H1 (cell line): ENCODE measurements at regions not wholly inside any gene's neighbourhood (a gene's known extent, or its start where the extent isn't known, plus 50 kb on each side); places are given as distances from the start of the nearest gene placed in this dataset.

ENCODE experiments used
- EP300 ChIP-seq, 2 experiments: IDR thresholded peaks; 1 replicate in 1 of 2; 2 replicates in 1 of 2; pipeline ENCODE4 v1.6.1; 2011 to 2012; ENCODE audit warnings: low read depth in 2 of 2, low read length in 2 of 2, mild to moderate bottlenecking in 2 of 2, borderline replicate concordance in 1 of 2, inconsistent platforms in 1 of 2, moderate library complexity in 1 of 2
- NANOG ChIP-seq: IDR thresholded peaks from 2 replicates; pipeline ENCODE4 v1.6.1; 2011; ENCODE audit warnings: low read length, low read depth, mild to moderate bottlenecking, inconsistent platforms; ENCODE audit not compliant: insufficient read depth, poor library complexity, severe bottlenecking
- SP1 ChIP-seq: IDR thresholded peaks from 2 replicates; pipeline ENCODE4 v1.6.1; 2011; ENCODE audit warnings: low read depth, low read length
- TF ChIP-seq, protein P1 (sequence below): fragments of 300-600 bp; sonication (generic); IDR thresholded peaks from 2 replicates; pipeline ENCODE4 v1.7.1; 2012; ENCODE audit warnings: low read length, moderate library complexity, mild to moderate bottlenecking, inconsistent platforms; ENCODE audit not compliant: insufficient replicate concordance

DNA sequence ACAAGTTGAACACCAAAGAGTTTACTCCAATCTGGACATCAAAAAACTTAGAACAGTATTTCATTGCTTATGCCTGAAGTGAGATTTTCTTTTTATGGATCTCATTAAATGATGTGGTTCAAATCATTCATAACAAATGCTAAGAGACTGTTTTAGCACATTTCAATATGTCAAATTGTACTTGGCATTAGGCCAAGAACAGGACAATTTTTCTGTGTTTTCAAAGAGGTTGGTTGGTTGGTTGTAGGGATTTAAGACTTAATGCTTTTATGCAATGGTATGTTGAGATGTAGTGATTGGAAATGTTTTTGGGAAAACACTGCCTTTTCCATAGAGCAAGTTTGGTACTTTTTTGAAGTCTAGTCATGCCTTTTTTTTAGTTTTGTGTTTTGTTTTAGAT lies 510.4 kb downstream of the ZNF674 start (continued):
- TF ChIP-seq, protein P1, sequence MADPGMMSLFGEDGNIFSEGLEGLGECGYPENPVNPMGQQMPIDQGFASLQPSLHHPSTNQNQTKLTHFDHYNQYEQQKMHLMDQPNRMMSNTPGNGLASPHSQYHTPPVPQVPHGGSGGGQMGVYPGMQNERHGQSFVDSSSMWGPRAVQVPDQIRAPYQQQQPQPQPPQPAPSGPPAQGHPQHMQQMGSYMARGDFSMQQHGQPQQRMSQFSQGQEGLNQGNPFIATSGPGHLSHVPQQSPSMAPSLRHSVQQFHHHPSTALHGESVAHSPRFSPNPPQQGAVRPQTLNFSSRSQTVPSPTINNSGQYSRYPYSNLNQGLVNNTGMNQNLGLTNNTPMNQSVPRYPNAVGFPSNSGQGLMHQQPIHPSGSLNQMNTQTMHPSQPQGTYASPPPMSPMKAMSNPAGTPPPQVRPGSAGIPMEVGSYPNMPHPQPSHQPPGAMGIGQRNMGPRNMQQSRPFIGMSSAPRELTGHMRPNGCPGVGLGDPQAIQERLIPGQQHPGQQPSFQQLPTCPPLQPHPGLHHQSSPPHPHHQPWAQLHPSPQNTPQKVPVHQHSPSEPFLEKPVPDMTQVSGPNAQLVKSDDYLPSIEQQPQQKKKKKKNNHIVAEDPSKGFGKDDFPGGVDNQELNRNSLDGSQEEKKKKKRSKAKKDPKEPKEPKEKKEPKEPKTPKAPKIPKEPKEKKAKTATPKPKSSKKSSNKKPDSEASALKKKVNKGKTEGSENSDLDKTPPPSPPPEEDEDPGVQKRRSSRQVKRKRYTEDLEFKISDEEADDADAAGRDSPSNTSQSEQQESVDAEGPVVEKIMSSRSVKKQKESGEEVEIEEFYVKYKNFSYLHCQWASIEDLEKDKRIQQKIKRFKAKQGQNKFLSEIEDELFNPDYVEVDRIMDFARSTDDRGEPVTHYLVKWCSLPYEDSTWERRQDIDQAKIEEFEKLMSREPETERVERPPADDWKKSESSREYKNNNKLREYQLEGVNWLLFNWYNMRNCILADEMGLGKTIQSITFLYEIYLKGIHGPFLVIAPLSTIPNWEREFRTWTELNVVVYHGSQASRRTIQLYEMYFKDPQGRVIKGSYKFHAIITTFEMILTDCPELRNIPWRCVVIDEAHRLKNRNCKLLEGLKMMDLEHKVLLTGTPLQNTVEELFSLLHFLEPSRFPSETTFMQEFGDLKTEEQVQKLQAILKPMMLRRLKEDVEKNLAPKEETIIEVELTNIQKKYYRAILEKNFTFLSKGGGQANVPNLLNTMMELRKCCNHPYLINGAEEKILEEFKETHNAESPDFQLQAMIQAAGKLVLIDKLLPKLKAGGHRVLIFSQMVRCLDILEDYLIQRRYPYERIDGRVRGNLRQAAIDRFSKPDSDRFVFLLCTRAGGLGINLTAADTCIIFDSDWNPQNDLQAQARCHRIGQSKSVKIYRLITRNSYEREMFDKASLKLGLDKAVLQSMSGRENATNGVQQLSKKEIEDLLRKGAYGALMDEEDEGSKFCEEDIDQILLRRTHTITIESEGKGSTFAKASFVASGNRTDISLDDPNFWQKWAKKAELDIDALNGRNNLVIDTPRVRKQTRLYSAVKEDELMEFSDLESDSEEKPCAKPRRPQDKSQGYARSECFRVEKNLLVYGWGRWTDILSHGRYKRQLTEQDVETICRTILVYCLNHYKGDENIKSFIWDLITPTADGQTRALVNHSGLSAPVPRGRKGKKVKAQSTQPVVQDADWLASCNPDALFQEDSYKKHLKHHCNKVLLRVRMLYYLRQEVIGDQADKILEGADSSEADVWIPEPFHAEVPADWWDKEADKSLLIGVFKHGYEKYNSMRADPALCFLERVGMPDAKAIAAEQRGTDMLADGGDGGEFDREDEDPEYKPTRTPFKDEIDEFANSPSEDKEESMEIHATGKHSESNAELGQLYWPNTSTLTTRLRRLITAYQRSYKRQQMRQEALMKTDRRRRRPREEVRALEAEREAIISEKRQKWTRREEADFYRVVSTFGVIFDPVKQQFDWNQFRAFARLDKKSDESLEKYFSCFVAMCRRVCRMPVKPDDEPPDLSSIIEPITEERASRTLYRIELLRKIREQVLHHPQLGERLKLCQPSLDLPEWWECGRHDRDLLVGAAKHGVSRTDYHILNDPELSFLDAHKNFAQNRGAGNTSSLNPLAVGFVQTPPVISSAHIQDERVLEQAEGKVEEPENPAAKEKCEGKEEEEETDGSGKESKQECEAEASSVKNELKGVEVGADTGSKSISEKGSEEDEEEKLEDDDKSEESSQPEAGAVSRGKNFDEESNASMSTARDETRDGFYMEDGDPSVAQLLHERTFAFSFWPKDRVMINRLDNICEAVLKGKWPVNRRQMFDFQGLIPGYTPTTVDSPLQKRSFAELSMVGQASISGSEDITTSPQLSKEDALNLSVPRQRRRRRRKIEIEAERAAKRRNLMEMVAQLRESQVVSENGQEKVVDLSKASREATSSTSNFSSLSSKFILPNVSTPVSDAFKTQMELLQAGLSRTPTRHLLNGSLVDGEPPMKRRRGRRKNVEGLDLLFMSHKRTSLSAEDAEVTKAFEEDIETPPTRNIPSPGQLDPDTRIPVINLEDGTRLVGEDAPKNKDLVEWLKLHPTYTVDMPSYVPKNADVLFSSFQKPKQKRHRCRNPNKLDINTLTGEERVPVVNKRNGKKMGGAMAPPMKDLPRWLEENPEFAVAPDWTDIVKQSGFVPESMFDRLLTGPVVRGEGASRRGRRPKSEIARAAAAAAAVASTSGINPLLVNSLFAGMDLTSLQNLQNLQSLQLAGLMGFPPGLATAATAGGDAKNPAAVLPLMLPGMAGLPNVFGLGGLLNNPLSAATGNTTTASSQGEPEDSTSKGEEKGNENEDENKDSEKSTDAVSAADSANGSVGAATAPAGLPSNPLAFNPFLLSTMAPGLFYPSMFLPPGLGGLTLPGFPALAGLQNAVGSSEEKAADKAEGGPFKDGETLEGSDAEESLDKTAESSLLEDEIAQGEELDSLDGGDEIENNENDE: no peak
- TF ChIP-seq EP300 (IDR thresholded peaks at IDR 0.05; ENCODE audit: borderline replicate concordance in 1 of 2, low read depth in 2 of 2, low read length in 2 of 2) (no peak), NANOG (no peak), SP1 (no peak)
